NB4 (cell line): ENCODE measurements at regions not wholly inside any gene's neighbourhood (a gene's known extent, or its start where the extent isn't known, plus 50 kb on each side); places are given as distances from the start of the nearest gene placed in this dataset.

Experiments used
- POLR2A ChIP-seq: IDR thresholded peaks from 2 replicates; pipeline ENCODE4 v1.6.1; 2011; ENCODE audit warnings: mild to moderate bottlenecking; ENCODE audit not compliant: insufficient read length; ENCODE audit errors: extremely low read depth
- TF ChIP-seq, protein P1 (sequence below): IDR thresholded peaks from one replicate; pipeline ENCODE4 v1.5.1; 2012; ENCODE audit warnings: low read depth, low read length

DNA sequence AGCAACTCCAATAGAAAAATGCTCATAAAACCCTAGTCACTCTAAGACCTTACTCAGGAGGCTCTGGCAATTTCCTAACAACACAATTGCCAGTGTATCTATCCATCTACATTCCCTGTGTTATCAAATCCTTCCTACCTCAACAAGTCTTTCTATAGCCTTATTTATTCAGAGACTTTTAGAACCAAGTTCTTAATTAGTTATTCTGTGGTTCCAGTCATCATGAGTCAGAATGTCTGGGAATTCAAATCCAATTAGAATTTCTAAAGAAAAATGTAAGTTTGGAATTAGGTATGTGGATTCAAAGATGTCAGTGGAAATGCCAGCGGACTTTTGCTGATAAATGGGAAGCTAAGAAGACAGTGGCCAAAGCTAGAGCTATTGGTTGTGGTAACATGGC lies 302.6 kb upstream of the C1orf87 start:
- TF ChIP-seq, protein P1, sequence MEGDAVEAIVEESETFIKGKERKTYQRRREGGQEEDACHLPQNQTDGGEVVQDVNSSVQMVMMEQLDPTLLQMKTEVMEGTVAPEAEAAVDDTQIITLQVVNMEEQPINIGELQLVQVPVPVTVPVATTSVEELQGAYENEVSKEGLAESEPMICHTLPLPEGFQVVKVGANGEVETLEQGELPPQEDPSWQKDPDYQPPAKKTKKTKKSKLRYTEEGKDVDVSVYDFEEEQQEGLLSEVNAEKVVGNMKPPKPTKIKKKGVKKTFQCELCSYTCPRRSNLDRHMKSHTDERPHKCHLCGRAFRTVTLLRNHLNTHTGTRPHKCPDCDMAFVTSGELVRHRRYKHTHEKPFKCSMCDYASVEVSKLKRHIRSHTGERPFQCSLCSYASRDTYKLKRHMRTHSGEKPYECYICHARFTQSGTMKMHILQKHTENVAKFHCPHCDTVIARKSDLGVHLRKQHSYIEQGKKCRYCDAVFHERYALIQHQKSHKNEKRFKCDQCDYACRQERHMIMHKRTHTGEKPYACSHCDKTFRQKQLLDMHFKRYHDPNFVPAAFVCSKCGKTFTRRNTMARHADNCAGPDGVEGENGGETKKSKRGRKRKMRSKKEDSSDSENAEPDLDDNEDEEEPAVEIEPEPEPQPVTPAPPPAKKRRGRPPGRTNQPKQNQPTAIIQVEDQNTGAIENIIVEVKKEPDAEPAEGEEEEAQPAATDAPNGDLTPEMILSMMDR = no peak
- no peak for TF ChIP-seq POLR2A
